ENCODE measurements at regions not wholly inside any gene's neighbourhood (a gene's known extent, or its start where the extent isn't known, plus 50 kb on each side); places are given as distances from the start of the nearest gene placed in this dataset.

DNA sequence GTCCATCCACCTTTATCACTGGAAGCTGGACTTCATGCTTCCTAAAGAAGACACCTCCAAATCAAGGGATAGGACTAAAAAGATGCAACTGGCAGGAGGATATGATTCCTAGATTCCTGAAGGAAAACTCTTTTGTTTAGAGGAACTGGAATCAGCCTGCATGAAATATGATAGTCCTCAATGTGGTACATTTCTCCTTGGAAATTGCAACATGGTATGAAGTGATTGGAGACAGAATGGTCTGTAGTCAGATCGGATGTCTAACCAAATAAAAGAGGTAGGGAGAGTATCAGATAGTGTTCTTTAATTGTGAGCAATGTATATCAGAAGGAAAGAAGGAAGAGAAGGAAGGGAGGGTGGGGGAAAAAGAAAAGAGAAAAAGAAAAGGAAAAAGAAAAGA, 116.1 kb upstream of the FSTL4 start:
- ChIA-PET CTCF (ENCODE audit: partially characterized antibody) (no interaction called here), POLR2A (ENCODE audit: partially characterized antibody) (no interaction called here)
- Histone ChIP-seq H3K23ac (ENCODE audit: insufficient read length) (no peak overlapping the region), H3K4me2 (ENCODE audit: insufficient read depth in 1 of 2, low read depth in 2 of 2, low read length in 2 of 2) (no peak overlapping the region), H3K23me2 (ENCODE audit: low read depth, low read length) (no peaks in the 10 kb centered on the region), H3K4me1 (replicated peaks in 1 of 4; ENCODE audit: control insufficient read depth in 3 of 4, insufficient read depth in 4 of 4, low read length in 3 of 4) (no peaks in the 10 kb centered on the region), H4K91ac (replicated peaks; ENCODE audit: insufficient read length, low read length) (no peak overlapping the region), H3K9ac (replicated peaks in 1 of 4; ENCODE audit: extremely low read depth in 1 of 4, low read depth in 3 of 4, low read length in 3 of 4) (no peak overlapping the region), H3K14ac (ENCODE audit: insufficient read length) (no peak overlapping the region), H3K56ac (replicated peaks; ENCODE audit: insufficient read length, low read depth, low read length) (no peak overlapping the region), H3K4ac (replicated peaks; ENCODE audit: insufficient read length, low read depth, low read length) (no peak overlapping the region), H3K27ac (ENCODE audit: low read depth, low read length) (no peak overlapping the region), H3K9me3 (ENCODE audit: insufficient read depth in 2 of 2, low read depth in 1 of 2, low read length in 1 of 2) (peaks cover 0 to 8% of the 10 kb centered on the region in 2 experiments; a peak in 1 of 4 replicates), H2BK5ac (ENCODE audit: low read depth, low read length) (no peak overlapping the region), H3K79me1 (ENCODE audit: low read depth, low read length) (no peaks in the 10 kb centered on the region), H2AK5ac (ENCODE audit: low read depth, low read length) (no peak overlapping the region), H3K18ac (ENCODE audit: extremely low read depth, low read length) (no peak overlapping the region), H2BK20ac (ENCODE audit: low read length) (no peak overlapping the region), H3K36me3 (ENCODE audit: control insufficient read depth in 2 of 4, insufficient read depth in 4 of 4, low read length in 3 of 4) (no peaks in the 10 kb centered on the region), H4K20me1 (replicated peaks in 1 of 2; ENCODE audit: control insufficient read depth in 1 of 2, insufficient read depth in 2 of 2, low read length in 2 of 2) (no peaks in the 10 kb centered on the region), H2BK120ac (replicated peaks; ENCODE audit: low read depth, low read length) (no peak overlapping the region), H2BK15ac (ENCODE audit: low read length) (no peak overlapping the region), H3K27me3 (replicated peaks in 1 of 4; ENCODE audit: control insufficient read depth in 3 of 4, extremely low read depth in 1 of 4, insufficient read depth in 3 of 4, low read length in 3 of 4) (no peaks in the 10 kb centered on the region), H3K79me2 (ENCODE audit: control insufficient read depth in 1 of 2, insufficient read depth in 2 of 2, low read length in 2 of 2) (no peaks in the 10 kb centered on the region), H4K5ac (ENCODE audit: insufficient read length, low read depth, low read length) (no peak overlapping the region), H4K8ac (ENCODE audit: extremely low read depth, insufficient read depth, low read length) (no peak overlapping the region), H3K4me3 (ENCODE audit: extremely low read depth in 1 of 4, insufficient read depth in 2 of 4, low read depth in 3 of 4, low read length in 4 of 4) (no peak overlapping the region), H2AFZ (ENCODE audit: low read length) (no peak overlapping the region), H2BK12ac (ENCODE audit: low read depth, low read length) (no peak overlapping the region)
- TF ChIP-seq CHD2 (IDR thresholded peaks at IDR 0.05; ENCODE audit: low read length) = no peak
- TF ChIP-seq CREB1 (IDR thresholded peaks at IDR 0.05) = no peak
- TF ChIP-seq, protein P1, sequence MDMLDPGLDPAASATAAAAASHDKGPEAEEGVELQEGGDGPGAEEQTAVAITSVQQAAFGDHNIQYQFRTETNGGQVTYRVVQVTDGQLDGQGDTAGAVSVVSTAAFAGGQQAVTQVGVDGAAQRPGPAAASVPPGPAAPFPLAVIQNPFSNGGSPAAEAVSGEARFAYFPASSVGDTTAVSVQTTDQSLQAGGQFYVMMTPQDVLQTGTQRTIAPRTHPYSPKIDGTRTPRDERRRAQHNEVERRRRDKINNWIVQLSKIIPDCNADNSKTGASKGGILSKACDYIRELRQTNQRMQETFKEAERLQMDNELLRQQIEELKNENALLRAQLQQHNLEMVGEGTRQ (IDR thresholded peaks at IDR 0.05; ENCODE audit: low read length) = no peak
- no peak for TF ChIP-seq RFX5 (IDR thresholded peaks at IDR 0.05; ENCODE audit: borderline replicate concordance, low read depth, low read length)
- TF ChIP-seq NANOG (IDR thresholded peaks at IDR 0.05; ENCODE audit: insufficient read depth, low read depth, low read length, poor library complexity, severe bottlenecking) = no peak
- TF ChIP-seq BACH1 (IDR thresholded peaks at IDR 0.05; ENCODE audit: low read length) = no peak
- no peak for TF ChIP-seq KDM5A (IDR thresholded peaks at IDR 0.05; ENCODE audit: low read length)
- no peak for TF ChIP-seq EZH2 (IDR thresholded peaks at IDR 0.05; ENCODE audit: low read depth, low read length, severe bottlenecking)
- DNase-seq (ENCODE audit: low read depth in 1 of 2, low spot score in 2 of 2) = no peak
- FAIRE-seq = no peak
- WGBS, 2 experiments (ENCODE audit: extremely low coverage in 1 of 2, insufficient coverage in 1 of 2, insufficient read length in 1 of 2, insufficient replicate concordance in 2 of 2, low coverage in 1 of 2, low lambda C conversion rate in 2 of 2, missing lambda C conversion rate in 1 of 2) = 95% methylated on average over 1 of the region's 1 CpG; no CpG with 5 or more reads in 1 of the 2 experiments
